ENCODE measurements at regions not wholly inside any gene's neighbourhood (a gene's known extent, or its start where the extent isn't known, plus 50 kb on each side); places are given as distances from the start of the nearest gene placed in this dataset.
A peak's percentile ranks its signal among the peaks of the same experiment; 100 is the strongest.

- DNase-seq (ENCODE audit: low read depth in 2 of 2, low spot score in 1 of 2) = peak in 1 of 2 donors; percentile 5
Observed at GRCh38 chr5:136424835-136425584, 59.7 kb upstream of the TRPC7 start.

- no peak for DNase-seq (ENCODE audit: low read depth in 2 of 2, low spot score in 1 of 2)
Observed at GRCh38 chr5:136423944-136424606, 58.7 kb upstream of the TRPC7 start.

DNA sequence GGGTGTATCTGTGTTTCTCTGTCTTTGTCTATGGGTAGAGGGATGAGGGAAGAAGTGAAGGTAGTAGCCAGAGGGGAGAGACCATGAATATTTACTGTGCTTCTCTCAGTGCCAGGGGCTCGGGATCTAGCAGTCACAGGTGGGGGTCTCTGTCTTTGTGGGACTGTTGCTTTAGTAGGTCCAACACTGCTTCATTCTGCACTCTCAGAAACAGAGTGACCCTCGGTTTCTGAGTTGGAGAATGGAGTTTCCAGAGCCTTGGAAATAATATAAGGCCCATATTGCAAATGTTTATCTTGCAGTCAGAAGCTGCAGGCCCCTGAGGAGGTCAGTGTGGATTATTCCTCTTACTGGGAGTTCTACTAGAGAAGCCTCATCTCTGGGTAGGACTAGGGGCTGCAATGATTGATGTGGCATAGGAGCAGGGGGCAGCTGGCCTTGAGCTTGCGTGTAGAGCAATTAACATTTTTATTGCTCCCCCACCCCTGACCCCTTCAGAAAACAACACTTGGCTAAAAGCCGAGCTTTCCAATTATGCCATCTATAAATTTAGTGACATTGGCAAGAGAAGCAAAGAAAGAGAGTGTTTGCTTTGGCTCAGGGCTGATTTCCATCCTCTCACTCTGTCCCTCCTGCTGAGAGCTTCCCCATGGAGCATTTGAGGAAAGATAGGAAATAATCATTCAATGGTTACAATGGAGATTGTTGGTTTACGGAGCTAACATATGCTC is 55.0 kb upstream of the TRPC7 start:
- DNase-seq (ENCODE audit: low read depth in 2 of 2, low spot score in 1 of 2) = no peak

GRCh38 chr5:136418301-136418700 is 53.0 kb upstream of the TRPC7 start:
- DNase-seq (ENCODE audit: low read depth in 2 of 2, low spot score in 1 of 2) = no peak
